ENCODE measurements at regions not wholly inside any gene's neighbourhood (a gene's known extent, or its start where the extent isn't known, plus 50 kb on each side); places are given as distances from the start of the nearest gene placed in this dataset.

DNA sequence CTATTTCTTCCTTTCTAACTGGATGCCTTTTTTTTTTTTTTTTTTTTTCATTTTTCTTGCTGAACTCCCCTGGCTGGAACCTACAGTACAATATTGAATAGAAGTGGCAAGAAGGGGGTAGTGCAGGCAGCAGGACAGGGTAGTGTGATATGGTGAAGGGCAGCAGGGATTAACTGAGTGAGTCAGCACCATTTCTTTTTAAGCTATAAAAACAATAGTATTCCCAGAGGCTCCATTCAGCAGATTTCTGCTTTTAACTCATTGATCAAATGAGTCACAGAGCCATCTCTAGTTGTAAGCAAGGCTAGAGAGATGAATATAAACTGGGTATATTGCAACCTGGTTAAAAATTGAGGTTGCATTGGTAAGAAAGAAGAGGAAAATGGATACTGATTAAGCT lies 53.6 kb upstream of the SETD7 start:
- TF ChIP-seq, protein P1, sequence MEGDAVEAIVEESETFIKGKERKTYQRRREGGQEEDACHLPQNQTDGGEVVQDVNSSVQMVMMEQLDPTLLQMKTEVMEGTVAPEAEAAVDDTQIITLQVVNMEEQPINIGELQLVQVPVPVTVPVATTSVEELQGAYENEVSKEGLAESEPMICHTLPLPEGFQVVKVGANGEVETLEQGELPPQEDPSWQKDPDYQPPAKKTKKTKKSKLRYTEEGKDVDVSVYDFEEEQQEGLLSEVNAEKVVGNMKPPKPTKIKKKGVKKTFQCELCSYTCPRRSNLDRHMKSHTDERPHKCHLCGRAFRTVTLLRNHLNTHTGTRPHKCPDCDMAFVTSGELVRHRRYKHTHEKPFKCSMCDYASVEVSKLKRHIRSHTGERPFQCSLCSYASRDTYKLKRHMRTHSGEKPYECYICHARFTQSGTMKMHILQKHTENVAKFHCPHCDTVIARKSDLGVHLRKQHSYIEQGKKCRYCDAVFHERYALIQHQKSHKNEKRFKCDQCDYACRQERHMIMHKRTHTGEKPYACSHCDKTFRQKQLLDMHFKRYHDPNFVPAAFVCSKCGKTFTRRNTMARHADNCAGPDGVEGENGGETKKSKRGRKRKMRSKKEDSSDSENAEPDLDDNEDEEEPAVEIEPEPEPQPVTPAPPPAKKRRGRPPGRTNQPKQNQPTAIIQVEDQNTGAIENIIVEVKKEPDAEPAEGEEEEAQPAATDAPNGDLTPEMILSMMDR (conservative IDR thresholded peaks at IDR 0.05; ENCODE audit: low read depth, low read length) = no peak
- TF ChIP-seq EZH2phosphoT487 (IDR thresholded peaks at IDR 0.05; ENCODE audit: borderline replicate concordance, low read length) = no peak
- TF ChIP-seq EZH2 (IDR thresholded peaks at IDR 0.05; ENCODE audit: low read length, unreplicated experiment) = no peak
